GM11168 (cell line): ENCODE measurements at regions not wholly inside any gene's neighbourhood (a gene's known extent, or its start where the extent isn't known, plus 50 kb on each side); places are given as distances from the start of the nearest gene placed in this dataset.

Source experiments
- in situ Hi-C: fragments of 300-500 bp; cut with MboI; formaldehyde crosslinking; loops from one replicate; pipeline ENCODE4 v1.12.0; 2022; ENCODE audit warnings: low sequenced_read_pairs; ENCODE audit not compliant: unreplicated experiment

GRCh38 chr1:65486613-65487012, 66.1 kb downstream of the LEPR start:
- in situ Hi-C loops, result no loop called here

- in situ Hi-C loops, result no loop called here
These were observed 69.0 kb downstream of the LEPR start for GRCh38 chr1:65489481-65489880.

- in situ Hi-C loops, result no loop called here
These were observed 70.0 kb downstream of the LEPR start for GRCh38 chr1:65490231-65491009.

- in situ Hi-C loops, result no loop called here
These were observed 71.0 kb downstream of the LEPR start for GRCh38 chr1:65491472-65491871.

- in situ Hi-C loops, result no loop called here
These were observed 73.3 kb downstream of the LEPR start for GRCh38 chr1:65493802-65494201.

- in situ Hi-C loops, result no loop called here
These were observed 74.2 kb downstream of the LEPR start for GRCh38 chr1:65494671-65495070.

GRCh38 chr1:65495137-65495536, 74.7 kb downstream of the LEPR start:
- in situ Hi-C loops, result no loop called here

- in situ Hi-C loops, result no loop called here
These were observed 76.9 kb downstream of the LEPR start for GRCh38 chr1:65497256-65497830.

- in situ Hi-C loops, result no loop called here
These were observed 83.0 kb downstream of the LEPR start for GRCh38 chr1:65503427-65503826.

- in situ Hi-C loops, result no loop called here
These were observed 83.8 kb downstream of the LEPR start for GRCh38 chr1:65504263-65504662.

GRCh38 chr1:65505547-65506300, 85.3 kb downstream of the LEPR start:
- in situ Hi-C loops, result no loop called here

- in situ Hi-C loops, result no loop called here
These were observed 87.6 kb downstream of the LEPR start for GRCh38 chr1:65508051-65508450.

- in situ Hi-C loops, result no loop called here
These were observed 89.6 kb downstream of the LEPR start for GRCh38 chr1:65509912-65510680.

GRCh38 chr1:65510961-65511360, 90.5 kb downstream of the LEPR start:
- in situ Hi-C loops, result no loop called here

- in situ Hi-C loops, result no loop called here
These were observed 91.9 kb downstream of the LEPR start for GRCh38 chr1:65512383-65512782.

- in situ Hi-C loops, result no loop called here
These were observed 92.7 kb downstream of the LEPR start for GRCh38 chr1:65512967-65513780.

GRCh38 chr1:65514041-65514440, 93.6 kb downstream of the LEPR start:
- in situ Hi-C loops, result no loop called here

GRCh38 chr1:65524931-65525265, 104.4 kb downstream of the LEPR start:
- in situ Hi-C loops, result no loop called here

- in situ Hi-C loops, result no loop called here
These were observed 105.0 kb downstream of the LEPR start for GRCh38 chr1:65525266-65526048.
